Tibial nerve (tissue), 4 donors: ENCODE measurements at regions not wholly inside any gene's neighbourhood (a gene's known extent, or its start where the extent isn't known, plus 50 kb on each side); places are given as distances from the start of the nearest gene placed in this dataset.

Experiments used
- CTCF ChIP-seq, 5 experiments: fragments of 200-600 bp in 3 of 5; fragments of 450-650 bp in 2 of 5; sonication (generic) in 3 of 5; IDR thresholded peaks; one replicate each; pipeline ENCODE4 v1.5.1; 2016 to 2019; ENCODE audit warnings: antibody characterized with exemption in 5 of 5, mild to moderate bottlenecking in 3 of 5, moderate library complexity in 2 of 5
- EP300 ChIP-seq, 2 donors: sonication (generic); formaldehyde crosslinking; IDR thresholded peaks; one replicate each; pipeline ENCODE4 v1.6.1; 2017; ENCODE audit warnings: antibody characterized with exemption in 2 of 2, mild to moderate bottlenecking in 1 of 2

GRCh38 chr2:188051706-188052105 is 240.0 kb upstream of the GULP1 start:
- TF ChIP-seq CTCF (IDR thresholded peaks at IDR 0.05) (no peak), EP300 (IDR thresholded peaks at IDR 0.05) (no peak)
